ENCODE measurements at regions not wholly inside any gene's neighbourhood (a gene's known extent, or its start where the extent isn't known, plus 50 kb on each side); places are given as distances from the start of the nearest gene placed in this dataset.

DNA sequence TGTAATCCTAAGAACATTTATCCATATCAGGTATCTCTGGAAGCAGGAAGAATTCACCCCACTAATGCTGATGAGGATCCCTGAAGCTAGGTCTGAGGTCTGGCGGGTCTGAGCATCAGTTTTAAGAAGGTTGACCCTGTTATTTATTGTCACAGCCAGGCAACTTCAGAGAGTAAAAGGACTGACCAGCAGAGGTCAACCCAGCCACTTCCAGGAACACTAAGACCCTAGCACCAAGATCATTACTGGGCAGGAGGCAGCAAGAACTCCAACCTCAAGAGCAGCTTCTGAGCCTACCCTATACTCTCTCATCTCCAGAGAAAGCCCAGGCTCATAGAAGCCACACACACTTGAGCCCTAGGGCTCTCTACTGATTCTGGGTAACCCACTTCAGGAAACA is 901.4 kb downstream of the DCDC2C start:
- no peak for DNase-seq (ENCODE audit: low read depth, low spot score)
- in situ Hi-C loops (cut with HindIII; ENCODE audit: low sequenced_read_pairs): no loop called here
- no peak overlapping the region for H3K4me3 ChIP-seq (ENCODE audit: low read depth, low read length)
- TF ChIP-seq, protein P1, sequence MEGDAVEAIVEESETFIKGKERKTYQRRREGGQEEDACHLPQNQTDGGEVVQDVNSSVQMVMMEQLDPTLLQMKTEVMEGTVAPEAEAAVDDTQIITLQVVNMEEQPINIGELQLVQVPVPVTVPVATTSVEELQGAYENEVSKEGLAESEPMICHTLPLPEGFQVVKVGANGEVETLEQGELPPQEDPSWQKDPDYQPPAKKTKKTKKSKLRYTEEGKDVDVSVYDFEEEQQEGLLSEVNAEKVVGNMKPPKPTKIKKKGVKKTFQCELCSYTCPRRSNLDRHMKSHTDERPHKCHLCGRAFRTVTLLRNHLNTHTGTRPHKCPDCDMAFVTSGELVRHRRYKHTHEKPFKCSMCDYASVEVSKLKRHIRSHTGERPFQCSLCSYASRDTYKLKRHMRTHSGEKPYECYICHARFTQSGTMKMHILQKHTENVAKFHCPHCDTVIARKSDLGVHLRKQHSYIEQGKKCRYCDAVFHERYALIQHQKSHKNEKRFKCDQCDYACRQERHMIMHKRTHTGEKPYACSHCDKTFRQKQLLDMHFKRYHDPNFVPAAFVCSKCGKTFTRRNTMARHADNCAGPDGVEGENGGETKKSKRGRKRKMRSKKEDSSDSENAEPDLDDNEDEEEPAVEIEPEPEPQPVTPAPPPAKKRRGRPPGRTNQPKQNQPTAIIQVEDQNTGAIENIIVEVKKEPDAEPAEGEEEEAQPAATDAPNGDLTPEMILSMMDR (IDR thresholded peaks at IDR 0.05; ENCODE audit: low read depth, low read length): no peak

DNA sequence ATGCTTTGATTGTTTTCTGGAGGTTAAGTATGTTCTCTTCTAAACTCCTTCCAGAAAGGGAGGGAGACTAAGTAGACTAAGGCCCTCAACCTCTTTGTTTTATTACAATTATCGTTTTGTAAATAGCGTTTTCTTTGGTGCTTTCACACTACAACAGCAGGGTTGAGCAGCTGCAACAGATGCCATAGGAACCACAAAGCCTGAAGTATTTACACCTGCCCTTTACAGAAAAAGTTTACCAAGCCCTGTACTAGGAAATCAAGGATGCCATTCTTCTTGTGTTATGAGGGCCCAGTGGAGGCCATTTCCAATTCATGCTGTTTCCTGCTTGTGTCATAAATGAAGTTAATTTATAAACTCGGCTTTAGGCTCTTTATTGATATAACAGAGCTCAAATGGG is 914.8 kb downstream of the DCDC2C start:
- no peak for DNase-seq (ENCODE audit: low read depth, low spot score)
- TF ChIP-seq, protein P1 (IDR thresholded peaks at IDR 0.05; ENCODE audit: low read depth, low read length): no peak
- H3K4me3 ChIP-seq (ENCODE audit: low read depth, low read length): no peak overlapping the region
- in situ Hi-C loops (cut with HindIII; ENCODE audit: low sequenced_read_pairs): no loop called here

DNA sequence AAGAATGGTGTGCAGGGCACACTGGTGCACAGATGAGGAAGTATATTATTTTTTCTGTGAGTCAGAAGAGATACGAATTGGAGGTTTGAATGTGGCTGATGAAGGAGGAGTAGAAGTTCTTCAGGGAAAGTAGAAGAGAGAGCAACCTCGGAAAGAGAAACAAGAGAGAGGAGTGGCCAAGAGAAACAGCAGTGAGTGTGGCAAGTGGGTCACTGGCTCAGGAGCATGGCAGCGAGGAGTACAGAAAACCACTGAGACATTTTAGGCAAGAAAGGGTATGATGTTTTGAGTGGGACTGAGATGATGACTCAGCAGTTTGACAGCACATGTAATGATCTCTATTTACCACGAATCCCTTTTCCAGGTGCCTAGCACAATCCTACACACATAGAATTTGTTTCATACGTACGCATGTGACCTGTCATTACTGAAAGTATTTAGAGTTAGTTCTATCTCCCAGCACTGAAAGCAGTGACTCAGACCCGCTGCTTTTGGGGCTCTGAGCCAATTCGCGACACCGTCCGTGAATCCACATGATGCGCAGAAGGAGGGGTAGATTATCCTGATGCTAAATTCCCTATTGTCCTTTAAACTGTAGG is 915.4 kb downstream of the DCDC2C start:
- DNase-seq (ENCODE audit: low read depth, low spot score): no peak
- TF ChIP-seq, protein P1 (IDR thresholded peaks at IDR 0.05; ENCODE audit: low read depth, low read length): no peak
- no peak overlapping the region for H3K4me3 ChIP-seq (ENCODE audit: low read depth, low read length)
- in situ Hi-C loops (cut with HindIII; ENCODE audit: low sequenced_read_pairs): no loop called here

DNA sequence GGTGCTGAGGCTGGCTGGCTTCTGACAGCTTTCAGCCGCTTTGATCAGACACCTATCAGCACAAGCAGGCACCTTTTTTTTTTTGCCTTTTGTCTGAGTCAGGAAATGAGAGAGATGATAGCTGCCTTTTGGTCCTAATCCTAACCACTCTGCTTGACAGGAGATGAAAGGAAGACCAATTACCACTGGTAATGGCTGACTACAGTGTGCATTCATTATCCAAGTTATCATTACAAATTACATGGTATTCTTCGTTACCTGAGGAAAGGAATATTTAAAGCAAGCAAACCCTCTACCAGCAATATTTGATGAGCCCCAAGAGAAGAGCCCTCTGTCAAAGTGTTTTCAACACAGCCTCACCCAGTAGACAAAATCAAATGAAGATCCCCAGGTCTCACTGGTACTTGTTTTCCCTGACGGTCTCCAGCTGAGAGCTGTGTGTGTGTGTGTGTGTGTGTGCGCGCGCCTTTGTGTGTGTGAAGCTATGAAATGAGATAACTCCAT is 925.7 kb downstream of the DCDC2C start:
- DNase-seq (ENCODE audit: low read depth, low spot score): no peak
- no peak overlapping the region for H3K4me3 ChIP-seq (ENCODE audit: low read depth, low read length)
- TF ChIP-seq, protein P1 (IDR thresholded peaks at IDR 0.05; ENCODE audit: low read depth, low read length): no peak
- in situ Hi-C loops (cut with HindIII; ENCODE audit: low sequenced_read_pairs): no loop called here

DNA sequence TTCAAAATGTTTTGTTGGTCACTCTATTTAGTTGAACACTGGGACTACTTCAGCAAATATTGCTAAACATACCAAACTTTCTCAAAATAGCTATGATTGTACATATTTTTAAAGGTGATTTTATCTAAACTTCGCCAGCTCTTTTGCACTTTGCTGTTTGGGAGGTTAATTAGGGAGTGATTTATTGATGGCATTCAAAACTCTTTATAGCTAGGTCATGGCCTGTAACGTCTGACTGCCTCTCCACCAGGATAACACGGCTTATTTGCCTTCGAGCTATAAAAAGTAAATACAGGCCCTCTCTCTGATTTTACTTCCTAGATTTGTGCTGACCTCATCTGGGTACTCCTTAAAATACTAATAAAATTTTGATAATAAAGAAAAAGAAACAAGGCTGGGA is 931.9 kb downstream of the DCDC2C start:
- TF ChIP-seq, protein P1 (IDR thresholded peaks at IDR 0.05; ENCODE audit: low read depth, low read length): no peak
- no peak overlapping the region for H3K4me3 ChIP-seq (ENCODE audit: low read depth, low read length)
- no peak for DNase-seq (ENCODE audit: low read depth, low spot score)
- in situ Hi-C loops (cut with HindIII; ENCODE audit: low sequenced_read_pairs): no loop called here

DNA sequence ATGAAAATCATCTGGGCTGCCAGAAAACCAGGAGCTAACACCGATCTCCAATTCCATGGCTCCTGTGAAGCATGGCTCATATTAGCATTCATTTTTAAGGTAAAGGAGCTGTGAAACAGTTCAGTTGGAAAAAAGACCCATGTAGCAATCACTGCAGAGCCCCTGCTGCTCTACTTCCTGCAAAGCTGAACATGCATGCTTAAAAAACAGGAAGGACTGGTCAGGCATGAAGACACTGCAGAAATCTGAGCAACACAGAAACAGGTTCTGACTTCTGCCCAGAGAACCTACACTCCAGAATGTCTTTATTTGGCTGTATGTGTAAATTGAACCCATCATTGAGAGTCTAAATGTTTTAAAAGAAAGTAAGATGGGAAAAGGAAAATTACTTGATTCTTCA is 950.6 kb downstream of the DCDC2C start:
- in situ Hi-C loops (cut with HindIII; ENCODE audit: low sequenced_read_pairs): no loop called here
- TF ChIP-seq, protein P1 (IDR thresholded peaks at IDR 0.05; ENCODE audit: low read depth, low read length): no peak
- DNase-seq (ENCODE audit: low read depth, low spot score): no peak
- no peak overlapping the region for H3K4me3 ChIP-seq (ENCODE audit: low read depth, low read length)
